ENCODE measurements at regions not wholly inside any gene's neighbourhood (a gene's known extent, or its start where the extent isn't known, plus 50 kb on each side); places are given as distances from the start of the nearest gene placed in this dataset.

- Mint-ChIP-seq H3K4me1 (ENCODE audit: low read depth) (peaks cover 9% of the 10 kb centered on the region), H3K27ac (no peak overlapping the region), H3K9me3 (no peaks in the 10 kb centered on the region), H3K4me3 (no peak overlapping the region), H3K36me3 (ENCODE audit: low read depth) (no peaks in the 10 kb centered on the region), H3K27me3 (peaks cover 5% of the 10 kb centered on the region)
- no peak for DNase-seq
- TF ChIP-seq, protein P1, sequence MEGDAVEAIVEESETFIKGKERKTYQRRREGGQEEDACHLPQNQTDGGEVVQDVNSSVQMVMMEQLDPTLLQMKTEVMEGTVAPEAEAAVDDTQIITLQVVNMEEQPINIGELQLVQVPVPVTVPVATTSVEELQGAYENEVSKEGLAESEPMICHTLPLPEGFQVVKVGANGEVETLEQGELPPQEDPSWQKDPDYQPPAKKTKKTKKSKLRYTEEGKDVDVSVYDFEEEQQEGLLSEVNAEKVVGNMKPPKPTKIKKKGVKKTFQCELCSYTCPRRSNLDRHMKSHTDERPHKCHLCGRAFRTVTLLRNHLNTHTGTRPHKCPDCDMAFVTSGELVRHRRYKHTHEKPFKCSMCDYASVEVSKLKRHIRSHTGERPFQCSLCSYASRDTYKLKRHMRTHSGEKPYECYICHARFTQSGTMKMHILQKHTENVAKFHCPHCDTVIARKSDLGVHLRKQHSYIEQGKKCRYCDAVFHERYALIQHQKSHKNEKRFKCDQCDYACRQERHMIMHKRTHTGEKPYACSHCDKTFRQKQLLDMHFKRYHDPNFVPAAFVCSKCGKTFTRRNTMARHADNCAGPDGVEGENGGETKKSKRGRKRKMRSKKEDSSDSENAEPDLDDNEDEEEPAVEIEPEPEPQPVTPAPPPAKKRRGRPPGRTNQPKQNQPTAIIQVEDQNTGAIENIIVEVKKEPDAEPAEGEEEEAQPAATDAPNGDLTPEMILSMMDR (IDR thresholded peaks at IDR 0.05) = no peak
- intact Hi-C loops (cut with micrococcal nuclease) = no loop called here
- ATAC-seq = no peak
- CTCF ChIA-PET = interaction anchor here (1.0 to 2.8 kb wide), 3 partner anchors 14 to 190 kb away, joined by 3 to 9 read pairs (median 3); no protein-coding TSS in a partner anchor
- POLR2A ChIA-PET = no interaction called here
Observed at GRCh38 chr13:24038841-24039330, 121.6 kb upstream of the SPATA13 start.

- Mint-ChIP-seq H3K9me3 (no peaks in the 10 kb centered on the region), H3K27ac (no peak overlapping the region), H3K27me3 (peaks cover 4% of the 10 kb centered on the region), H3K4me1 (ENCODE audit: low read depth) (peaks cover 9% of the 10 kb centered on the region), H3K36me3 (ENCODE audit: low read depth) (no peaks in the 10 kb centered on the region), H3K4me3 (no peak overlapping the region)
- DNase-seq (no peak), ATAC-seq (no peak)
- ChIA-PET CTCF (interaction anchor here (1.0 to 3.3 kb wide), 3 partner anchors 11 to 189 kb away, joined by 3 to 13 read pairs (median 3); no protein-coding TSS in a partner anchor), POLR2A (no interaction called here)
- TF ChIP-seq, protein P1 (IDR thresholded peaks at IDR 0.05) = no peak
- intact Hi-C loops (cut with micrococcal nuclease) = no loop called here
Observed at GRCh38 chr13:24039621-24040475, 120.7 kb upstream of the SPATA13 start.

GRCh38 chr13:24040835-24041234 is 119.7 kb upstream of the SPATA13 start:
- H3K4me3 Mint-ChIP-seq = no peak overlapping the region
- peaks cover 4% of the 10 kb centered on the region for H3K27me3 Mint-ChIP-seq
- intact Hi-C loops (cut with micrococcal nuclease) = no loop called here
- POLR2A ChIA-PET = no interaction called here
- DNase-seq (no peak), ATAC-seq (no peak)
- TF ChIP-seq, protein P1 (IDR thresholded peaks at IDR 0.05) = no peak
- CTCF ChIA-PET = interaction anchor here (1.0 to 3.3 kb wide), 3 partner anchors 12 to 188 kb away, joined by 5 to 13 read pairs (median 6); no protein-coding TSS in a partner anchor
- no peak overlapping the region for H3K27ac Mint-ChIP-seq
- H3K4me1 Mint-ChIP-seq (ENCODE audit: low read depth) = peaks cover 9% of the 10 kb centered on the region
- no peaks in the 10 kb centered on the region for H3K9me3 Mint-ChIP-seq
- no peaks in the 10 kb centered on the region for H3K36me3 Mint-ChIP-seq (ENCODE audit: low read depth)

- TF ChIP-seq, protein P1 (IDR thresholded peaks at IDR 0.05) = no peak
- Mint-ChIP-seq H3K4me3 (no peak overlapping the region), H3K9me3 (no peaks in the 10 kb centered on the region), H3K36me3 (ENCODE audit: low read depth) (no peaks in the 10 kb centered on the region), H3K4me1 (ENCODE audit: low read depth) (peaks cover 9% of the 10 kb centered on the region), H3K27ac (no peak overlapping the region), H3K27me3 (peaks cover 4% of the 10 kb centered on the region)
- intact Hi-C loops (cut with micrococcal nuclease) = no loop called here
- POLR2A ChIA-PET = interaction anchor here (0.6 to 1.4 kb wide), 2 partner anchors 12 to 24 kb away, joined by 4 to 5 read pairs; no protein-coding TSS in a partner anchor
- no peak for DNase-seq
- CTCF ChIA-PET = interaction anchor here (1.0 to 3.3 kb wide), 5 partner anchors 11 to 187 kb away, joined by 3 to 13 read pairs (median 6); no protein-coding TSS in a partner anchor
- no peak for ATAC-seq
Observed at GRCh38 chr13:24041651-24042225, 118.8 kb upstream of the SPATA13 start.
